ENCODE measurements at regions not wholly inside any gene's neighbourhood (a gene's known extent, or its start where the extent isn't known, plus 50 kb on each side); places are given as distances from the start of the nearest gene placed in this dataset.
"Not testable (repeated sequence)": the region's sequence is repeated elsewhere in the genome, so short reads cannot be mapped to it uniquely, and the experiment has no call there.

GRCh38 chr4:61003301-61003700 lies 196.8 kb upstream of the ADGRL3 start:
- H3K27ac ChIP-seq: no peak overlapping the region
- in situ Hi-C loops (cut with MboI; ENCODE audit: low pct_unique_long_range_greater_than_20kb in 2 of 9, low sequenced_read_pairs in 9 of 9, unreplicated experiment in 9 of 9): no loop called here
- ATAC-seq (replicated peaks in 6 of 8): no peak
- no peaks in the 10 kb centered on the region for H3K4me1 ChIP-seq (replicated peaks in 1 of 2)
- no peak overlapping the region for H3K4me3 ChIP-seq

GRCh38 chr4:61004651-61005170 lies 195.4 kb upstream of the ADGRL3 start:
- Histone ChIP-seq H3K4me3 (no peak overlapping the region), H3K4me1 (replicated peaks in 1 of 2) (no peaks in the 10 kb centered on the region), H3K27ac (no peak overlapping the region)
- in situ Hi-C loops (cut with MboI; ENCODE audit: low pct_unique_long_range_greater_than_20kb in 2 of 9, low sequenced_read_pairs in 9 of 9, unreplicated experiment in 9 of 9): no loop called here
- ATAC-seq (replicated peaks in 6 of 8): no peak
- 0 to 91% (median 42%) methylated on average over 1 of the region's 1 CpG; no CpG with 5 or more reads in 6 of the 10 experiments for WGBS, 10 experiments

- no peaks in the 10 kb centered on the region for H3K4me1 ChIP-seq (replicated peaks in 1 of 2)
- no peak overlapping the region for H3K27ac ChIP-seq
- no peak for ATAC-seq (replicated peaks in 6 of 8)
- in situ Hi-C loops (cut with MboI; ENCODE audit: low pct_unique_long_range_greater_than_20kb in 2 of 9, low sequenced_read_pairs in 9 of 9, unreplicated experiment in 9 of 9): no loop called here
- 0 to 100% (median 92%) methylated on average over 2 of the region's 2 CpGs for WGBS, 10 experiments
- no peak overlapping the region for H3K4me3 ChIP-seq
These were observed 189.1 kb upstream of the ADGRL3 start for GRCh38 chr4:61011051-61011450.

GRCh38 chr4:61011936-61012335 lies 188.2 kb upstream of the ADGRL3 start:
- H3K4me1 ChIP-seq (replicated peaks in 1 of 2); H3K4me3 ChIP-seq; in situ Hi-C loops (cut with MboI; ENCODE audit: low pct_unique_long_range_greater_than_20kb in 2 of 9, low sequenced_read_pairs in 9 of 9, unreplicated experiment in 9 of 9); H3K27ac ChIP-seq; ATAC-seq (replicated peaks in 6 of 8): not testable (repeated sequence)
- 50 to 100% (median 76%) methylated on average over 1 to 3 of the region's 5 CpGs; no CpG with 5 or more reads in 6 of the 10 experiments for WGBS, 10 experiments

GRCh38 chr4:61024610-61025009 lies 175.5 kb upstream of the ADGRL3 start:
- 0 to 100% (median 38%) methylated on average over 1 to 2 of the region's 2 CpGs; no CpG with 5 or more reads in 3 of the 10 experiments for WGBS, 10 experiments
- no peak overlapping the region for H3K4me3 ChIP-seq
- no peaks in the 10 kb centered on the region for H3K4me1 ChIP-seq (replicated peaks in 1 of 2)
- in situ Hi-C loops (cut with MboI; ENCODE audit: low pct_unique_long_range_greater_than_20kb in 2 of 9, low sequenced_read_pairs in 9 of 9, unreplicated experiment in 9 of 9): no loop called here
- no peak overlapping the region for H3K27ac ChIP-seq
- ATAC-seq (replicated peaks in 6 of 8): no peak

- in situ Hi-C loops (cut with MboI; ENCODE audit: low pct_unique_long_range_greater_than_20kb in 2 of 9, low sequenced_read_pairs in 9 of 9, unreplicated experiment in 9 of 9): no loop called here
- no peak overlapping the region for H3K4me3 ChIP-seq
- H3K4me1 ChIP-seq (replicated peaks in 1 of 2): no peaks in the 10 kb centered on the region
- ATAC-seq (replicated peaks in 6 of 8): no peak
- no peak overlapping the region for H3K27ac ChIP-seq
These were observed 172.2 kb upstream of the ADGRL3 start for GRCh38 chr4:61027939-61028338.

- H3K27ac ChIP-seq: no peak overlapping the region
- H3K4me3 ChIP-seq: no peak overlapping the region
- in situ Hi-C loops (cut with MboI; ENCODE audit: low pct_unique_long_range_greater_than_20kb in 2 of 9, low sequenced_read_pairs in 9 of 9, unreplicated experiment in 9 of 9): no loop called here
- peak in 1 of 8 experiments; percentile 93 for ATAC-seq (replicated peaks in 6 of 8)
- H3K4me1 ChIP-seq (replicated peaks in 1 of 2): no peaks in the 10 kb centered on the region
- WGBS, 10 experiments: 2 to 100% (median 87%) methylated on average over 1 to 4 of the region's 4 CpGs
These were observed 163.9 kb upstream of the ADGRL3 start for GRCh38 chr4:61036071-61036684.

- 6 to 100% (median 71%) methylated on average over 1 to 2 of the region's 2 CpGs for whole genome bisulfite sequencing, 10 experiments
- in situ Hi-C loops (cut with MboI; ENCODE audit: low pct_unique_long_range_greater_than_20kb in 2 of 9, low sequenced_read_pairs in 9 of 9, unreplicated experiment in 9 of 9): no loop called here
- H3K4me3 ChIP-seq: no peak overlapping the region
- ATAC-seq (replicated peaks in 6 of 8): no peak
- no peaks in the 10 kb centered on the region for H3K4me1 ChIP-seq (replicated peaks in 1 of 2)
- H3K27ac ChIP-seq: no peak overlapping the region
These were observed 158.6 kb upstream of the ADGRL3 start for GRCh38 chr4:61041527-61041926.

- ATAC-seq (replicated peaks in 6 of 8): no peak
- 0 to 100% (median 75%) methylated on average over 1 of the region's 1 CpG; no CpG with 5 or more reads in 3 of the 10 experiments for WGBS, 10 experiments
- in situ Hi-C loops (cut with MboI; ENCODE audit: low pct_unique_long_range_greater_than_20kb in 2 of 9, low sequenced_read_pairs in 9 of 9, unreplicated experiment in 9 of 9): no loop called here
- Histone ChIP-seq H3K4me3 (no peak overlapping the region), H3K4me1 (replicated peaks in 1 of 2) (no peaks in the 10 kb centered on the region), H3K27ac (no peak overlapping the region)
These were observed 155.3 kb upstream of the ADGRL3 start for GRCh38 chr4:61044837-61045236.

- peak in 3 of 8 experiments; percentile 54 to 93 (median 80) for ATAC-seq (replicated peaks in 6 of 8)
- Histone ChIP-seq H3K27ac (no peak overlapping the region), H3K4me1 (replicated peaks in 1 of 2) (no peaks in the 10 kb centered on the region), H3K4me3 (no peak overlapping the region)
- in situ Hi-C loops (cut with MboI; ENCODE audit: low pct_unique_long_range_greater_than_20kb in 2 of 9, low sequenced_read_pairs in 9 of 9, unreplicated experiment in 9 of 9): no loop called here
These were observed 151.1 kb upstream of the ADGRL3 start for GRCh38 chr4:61049018-61049417.

- no peaks in the 10 kb centered on the region for H3K4me1 ChIP-seq (replicated peaks in 1 of 2)
- no peak overlapping the region for H3K4me3 ChIP-seq
- ATAC-seq (replicated peaks in 6 of 8): peak in 3 of 8 experiments; percentile 15 to 64 (median 50)
- in situ Hi-C loops (cut with MboI; ENCODE audit: low pct_unique_long_range_greater_than_20kb in 2 of 9, low sequenced_read_pairs in 9 of 9, unreplicated experiment in 9 of 9): no loop called here
- 0 to 90% (median 80%) methylated on average over 1 to 3 of the region's 3 CpGs; no CpG with 5 or more reads in 1 of the 10 experiments for WGBS, 10 experiments
- H3K27ac ChIP-seq: no peak overlapping the region
These were observed 132.7 kb upstream of the ADGRL3 start for GRCh38 chr4:61067381-61067780.

- WGBS, 10 experiments: 4 to 100% (median 60%) methylated on average over 1 to 2 of the region's 2 CpGs; no CpG with 5 or more reads in 2 of the 10 experiments
- in situ Hi-C loops (cut with MboI; ENCODE audit: low pct_unique_long_range_greater_than_20kb in 2 of 9, low sequenced_read_pairs in 9 of 9, unreplicated experiment in 9 of 9): no loop called here
- peak in 1 of 8 experiments; percentile 60 for ATAC-seq (replicated peaks in 6 of 8)
These were observed 132.1 kb upstream of the ADGRL3 start for GRCh38 chr4:61068060-61068459.

GRCh38 chr4:61068745-61069144 lies 131.4 kb upstream of the ADGRL3 start:
- H3K27ac ChIP-seq: no peak overlapping the region
- no peak overlapping the region for H3K4me3 ChIP-seq
- ATAC-seq (replicated peaks in 6 of 8): peak in 1 of 8 experiments; percentile 30
- 0 to 96% (median 89%) methylated on average over 4 to 5 of the region's 5 CpGs; no CpG with 5 or more reads in 2 of the 10 experiments for WGBS, 10 experiments
- H3K4me1 ChIP-seq (replicated peaks in 1 of 2): no peaks in the 10 kb centered on the region
- in situ Hi-C loops (cut with MboI; ENCODE audit: low pct_unique_long_range_greater_than_20kb in 2 of 9, low sequenced_read_pairs in 9 of 9, unreplicated experiment in 9 of 9): no loop called here

More at GRCh38 chr4:61068060-61068459, 132.1 kb upstream of the ADGRL3 start:
- no peak overlapping the region for H3K4me3 ChIP-seq
- no peak overlapping the region for H3K27ac ChIP-seq
- no peaks in the 10 kb centered on the region for H3K4me1 ChIP-seq (replicated peaks in 1 of 2)

- Histone ChIP-seq H3K27ac (no peak overlapping the region), H3K4me3 (no peak overlapping the region), H3K4me1 (replicated peaks in 1 of 2) (no peaks in the 10 kb centered on the region)
- in situ Hi-C loops (cut with MboI; ENCODE audit: low pct_unique_long_range_greater_than_20kb in 2 of 9, low sequenced_read_pairs in 9 of 9, unreplicated experiment in 9 of 9): no loop called here
- WGBS, 10 experiments: 10 to 100% (median 83%) methylated on average over 1 to 3 of the region's 3 CpGs; no CpG with 5 or more reads in 1 of the 10 experiments
- ATAC-seq (replicated peaks in 6 of 8): no peak
These were observed 129.9 kb upstream of the ADGRL3 start for GRCh38 chr4:61070269-61070668.
